Hematopoietic multipotent progenitor cell (in vitro differentiated cells): ENCODE measurements at regions not wholly inside any gene's neighbourhood (a gene's known extent, or its start where the extent isn't known, plus 50 kb on each side); places are given as distances from the start of the nearest gene placed in this dataset.

Experiments
- DNase-seq, 3 donors: peaks; one replicate each; pipeline ENCODE4 v3.0.0-alpha.2; 2011 to 2015; ENCODE audit warnings: low read depth in 2 of 3, low spot score in 2 of 3

DNA sequence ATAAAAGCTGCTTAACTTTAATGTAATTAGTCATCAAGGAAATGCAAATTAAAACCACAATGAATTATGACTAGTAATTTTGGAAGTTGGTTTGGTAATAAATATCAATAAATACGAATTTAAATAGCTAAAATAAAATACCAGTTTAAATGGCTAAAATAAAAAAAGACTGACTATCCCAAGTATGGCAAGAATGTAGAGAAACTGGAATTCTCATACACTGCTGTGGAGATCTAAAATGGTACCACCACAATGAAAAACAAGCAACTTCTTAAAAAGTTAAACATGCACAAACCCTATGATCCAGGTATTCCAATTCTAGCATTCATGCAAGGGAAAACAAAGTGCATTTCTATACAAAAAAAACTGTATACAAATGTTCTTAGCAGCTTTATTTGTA lies 382.6 kb upstream of the NR5A2 start:
- no peak for DNase-seq

GRCh38 chr1:199646761-199647160 lies 380.7 kb upstream of the NR5A2 start:
- DNase-seq, result no peak

- DNase-seq, result no peak
Observed at GRCh38 chr1:199657449-199657848, 370.1 kb upstream of the NR5A2 start.

- DNase-seq, result no peak
Observed at GRCh38 chr1:199660071-199660470, 367.4 kb upstream of the NR5A2 start.

GRCh38 chr1:199665371-199665770 lies 362.1 kb upstream of the NR5A2 start:
- DNase-seq, result no peak

DNA sequence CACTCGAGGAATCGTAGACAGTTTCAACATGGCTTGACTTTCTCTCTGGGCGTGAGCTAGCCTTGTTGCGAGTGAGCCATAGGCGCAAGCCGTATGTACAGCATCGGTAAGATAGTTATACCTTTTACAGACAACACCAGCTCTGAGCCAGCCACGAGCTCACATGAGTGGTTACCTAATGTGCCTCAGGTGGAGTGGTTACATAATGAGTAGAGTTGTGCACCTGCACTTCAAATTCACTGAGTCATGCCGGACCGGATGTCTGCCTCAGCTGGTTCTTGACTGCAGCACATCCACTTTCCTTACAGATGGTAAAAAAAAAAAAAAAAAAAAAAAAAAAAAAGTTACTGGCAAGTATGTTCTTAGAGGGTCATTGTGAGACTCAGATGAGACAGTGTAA lies 360.4 kb upstream of the NR5A2 start:
- peak in 1 of 3 donors; percentile 12 for DNase-seq

DNA sequence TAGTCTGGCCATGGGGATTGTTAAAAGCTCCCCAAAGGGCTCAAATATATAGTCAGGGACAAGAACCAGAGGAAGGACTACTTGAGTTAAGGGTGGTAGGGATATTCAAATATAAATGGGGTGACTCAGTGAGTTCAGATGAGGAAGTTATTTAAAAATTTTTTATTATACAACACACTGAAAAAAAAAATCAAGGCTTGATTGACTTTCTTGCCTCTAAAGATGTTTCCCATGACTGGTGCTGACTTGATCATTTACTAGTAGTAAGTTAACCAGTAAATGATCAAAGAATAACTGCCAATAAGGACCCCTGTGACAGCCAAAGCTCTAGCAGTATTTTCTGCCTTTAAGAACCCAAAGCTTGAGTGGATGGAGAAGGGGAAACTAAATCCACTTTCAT lies 357.6 kb upstream of the NR5A2 start:
- DNase-seq, result no peak

DNA sequence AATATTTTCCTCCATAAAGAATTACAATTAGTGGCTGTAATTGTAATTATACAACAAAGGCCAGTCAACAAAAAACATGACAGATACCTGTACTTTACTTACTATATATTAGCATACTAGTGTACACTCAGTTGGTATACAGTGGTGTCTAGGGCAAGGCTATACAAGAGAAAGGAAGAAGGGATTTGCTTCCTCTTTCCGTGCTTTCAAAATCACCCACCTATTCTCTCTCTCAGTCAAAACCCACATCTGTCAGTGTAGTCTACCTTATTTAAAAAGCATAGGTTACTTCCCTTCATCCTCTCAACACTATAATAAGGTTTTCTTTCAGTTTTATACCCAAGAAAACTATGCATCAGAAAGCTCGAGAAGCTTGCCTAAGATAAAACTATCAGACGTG lies 355.8 kb upstream of the NR5A2 start:
- DNase-seq, result no peak

DNA sequence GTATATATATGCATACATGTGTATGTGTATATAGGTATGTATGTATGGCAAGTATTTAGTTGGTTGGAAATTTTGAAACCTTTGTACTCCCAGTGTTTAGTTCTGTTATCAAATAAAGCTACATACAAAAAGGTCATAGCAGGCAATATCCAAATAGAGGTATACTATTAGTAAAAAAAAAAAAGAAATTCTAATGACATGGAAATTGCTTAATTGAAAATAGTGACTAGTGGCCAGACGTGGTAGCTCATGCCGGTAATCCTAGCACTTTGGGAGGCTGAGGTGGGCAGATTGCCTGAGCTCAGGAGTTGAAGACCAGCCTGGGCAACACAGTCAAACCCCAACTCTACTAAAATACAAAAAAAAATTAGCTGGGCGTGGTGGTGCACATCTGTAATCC lies 351.6 kb upstream of the NR5A2 start:
- DNase-seq, result no peak

GRCh38 chr1:199678771-199679170 lies 348.7 kb upstream of the NR5A2 start:
- DNase-seq, result peak in 1 of 3 donors; percentile 50

GRCh38 chr1:199682081-199682480 lies 345.4 kb upstream of the NR5A2 start:
- DNase-seq, result no peak

- peak in 2 of 3 donors; percentile 37 to 78 for DNase-seq
Observed at GRCh38 chr1:199684686-199685273, 342.7 kb upstream of the NR5A2 start.

GRCh38 chr1:199685369-199685768 lies 342.1 kb upstream of the NR5A2 start:
- DNase-seq, result no peak

GRCh38 chr1:199687321-199687720 lies 340.2 kb upstream of the NR5A2 start:
- DNase-seq, result no peak

- DNase-seq, result no peak
Observed at GRCh38 chr1:199688133-199688676, 339.3 kb upstream of the NR5A2 start.

DNA sequence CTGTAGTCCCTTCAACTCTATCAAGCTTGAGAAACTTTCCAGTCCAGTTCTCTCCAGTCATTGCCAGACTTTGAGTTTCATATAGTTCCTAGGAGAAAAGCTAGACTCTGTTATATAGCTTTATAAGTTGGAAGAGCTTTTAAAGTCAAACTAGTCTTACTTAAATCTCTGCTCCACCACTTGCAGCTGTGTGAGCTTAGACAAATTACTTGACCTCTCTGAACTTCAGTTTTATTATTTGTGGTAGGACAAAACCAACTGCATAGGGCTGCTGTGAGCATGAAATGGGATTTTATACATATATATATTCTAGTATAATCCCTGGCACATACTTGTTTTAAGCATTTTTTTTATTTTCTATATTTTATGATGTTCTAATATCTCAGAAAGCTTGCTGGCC lies 338.7 kb upstream of the NR5A2 start:
- no peak for DNase-seq

DNA sequence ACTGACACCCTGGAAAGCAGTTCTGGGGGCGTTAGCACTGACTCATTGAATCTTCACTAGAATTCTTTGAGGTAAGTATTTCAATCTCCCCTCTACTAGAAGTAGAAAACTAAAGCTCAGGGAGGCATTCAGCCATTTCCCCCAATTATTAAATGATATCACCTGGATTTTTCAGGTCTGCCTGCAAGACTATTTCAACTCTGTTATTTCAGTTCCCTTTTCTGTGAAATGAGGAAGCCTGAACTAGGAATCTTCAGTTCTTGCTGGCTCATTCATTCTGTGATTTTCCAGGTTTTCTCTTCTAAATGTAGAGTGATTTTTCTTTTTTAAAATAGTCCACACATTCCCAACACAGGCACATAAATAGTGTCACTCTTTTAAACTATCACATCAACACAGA lies 337.0 kb upstream of the NR5A2 start:
- peak in 1 of 3 donors; percentile 12 for DNase-seq

- peak in 2 of 3 donors; percentile 55 to 82 for DNase-seq
Observed at GRCh38 chr1:199691540-199691939, 336.0 kb upstream of the NR5A2 start.

GRCh38 chr1:199693724-199694123 lies 333.8 kb upstream of the NR5A2 start:
- DNase-seq, result no peak

DNA sequence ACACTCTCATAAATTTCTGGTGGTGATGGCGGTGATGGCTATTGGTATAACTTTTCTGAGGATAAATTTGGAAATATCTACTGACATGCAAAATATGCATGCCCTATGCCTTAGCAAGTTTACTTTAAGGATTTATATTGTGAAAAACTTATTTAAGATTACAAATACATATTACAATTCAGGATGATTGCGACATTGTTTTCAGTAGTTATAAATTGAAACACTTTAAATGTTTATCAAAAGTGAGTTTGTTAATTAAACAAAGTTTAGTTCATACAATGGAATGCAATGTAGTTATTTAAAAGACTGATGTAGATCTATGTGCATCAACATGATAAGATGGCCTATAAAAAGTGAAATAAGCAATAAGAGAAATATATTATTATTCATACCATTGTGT lies 331.3 kb upstream of the NR5A2 start:
- DNase-seq, result no peak

DNA sequence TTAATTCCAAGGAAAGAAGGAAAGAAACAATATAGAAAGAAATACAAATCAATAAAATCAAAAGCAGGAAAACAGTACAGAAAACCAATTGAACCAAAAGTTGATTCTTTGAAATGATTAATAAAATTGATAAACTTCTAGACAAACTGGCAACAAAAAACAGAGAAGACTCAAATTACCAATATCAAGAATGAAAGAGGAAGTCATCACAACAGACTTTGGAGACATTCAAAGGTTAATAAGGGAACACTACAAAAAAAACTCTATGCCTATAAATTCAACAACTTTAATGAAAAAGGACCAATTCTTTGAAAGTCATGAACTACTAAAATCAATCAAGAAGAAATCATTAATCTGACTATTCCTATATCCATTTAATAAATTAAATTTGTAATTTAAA lies 329.3 kb upstream of the NR5A2 start:
- DNase-seq, result no peak

GRCh38 chr1:199700551-199700950 lies 327.0 kb upstream of the NR5A2 start:
- DNase-seq, result no peak

DNA sequence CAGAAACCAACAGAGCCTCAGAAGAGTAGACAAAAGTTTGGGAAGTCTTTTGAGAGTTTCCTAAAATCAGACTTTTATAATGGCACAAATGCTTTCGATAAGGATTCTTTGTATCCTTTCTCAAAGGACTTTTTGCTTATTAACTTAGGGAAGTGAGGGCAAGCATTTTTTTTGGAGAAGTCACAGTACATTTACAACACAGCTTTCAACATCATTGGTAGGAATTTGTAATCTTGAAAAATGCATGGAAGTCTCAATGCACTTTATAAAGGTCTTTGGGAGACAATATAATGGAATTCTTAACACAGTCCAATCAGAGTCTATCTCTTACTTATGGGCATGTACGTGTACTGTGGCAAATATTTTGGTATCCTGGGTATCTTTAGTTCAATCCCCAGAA lies 325.8 kb upstream of the NR5A2 start:
- DNase-seq, result no peak
